WTC11 (cell line): ENCODE measurements at regions not wholly inside any gene's neighbourhood (a gene's known extent, or its start where the extent isn't known, plus 50 kb on each side); places are given as distances from the start of the nearest gene placed in this dataset.

Experiments
- ATAC-seq: fragments of 200-7000 bp; cut with Tn5 transposase; 2 replicates; pipeline ENCODE4 v1.10.0; 2021; ENCODE audit warnings: mild to moderate bottlenecking, moderate library complexity
- CTCF ChIA-PET: fragments of 300-600 bp; sonication (Branson Sonifier 250); formaldehyde crosslinking; loops from one replicate; lab custom pipeline; 2021; ENCODE audit warnings: antibody characterized with exemption; lab: Charles Lee
- POLR2A ChIA-PET: fragments of 350-600 bp; sonication (Branson Sonifier 250); formaldehyde crosslinking; loops from one replicate; lab custom pipeline; 2021; ENCODE audit warnings: antibody characterized with exemption; lab: Charles Lee
- DNase-seq: peaks from one replicate; pipeline ENCODE4 v3.0.0; 2021; ENCODE audit warnings: low spot score
- H3K27ac Mint-ChIP-seq: 2 replicates; pipeline ENCODE4 v1.8.0; 2021; ENCODE audit warnings: mixed read lengths
- H3K27me3 Mint-ChIP-seq: 2 replicates; pipeline ENCODE4 v1.8.0; 2021; ENCODE audit warnings: low read depth, mild to moderate bottlenecking, moderate library complexity, mixed read lengths
- H3K36me3 Mint-ChIP-seq: 2 replicates; pipeline ENCODE4 v1.8.0; 2021; ENCODE audit warnings: mixed read lengths
- H3K4me1 Mint-ChIP-seq: 2 replicates; pipeline ENCODE4 v1.8.0; 2022; ENCODE audit warnings: mixed read lengths
- H3K4me3 Mint-ChIP-seq: 2 replicates; pipeline ENCODE4 v1.8.0; 2021; ENCODE audit warnings: mild to moderate bottlenecking, moderate library complexity, mixed read lengths
- H3K9me3 Mint-ChIP-seq: 2 replicates; pipeline ENCODE4 v1.8.0; 2021; ENCODE audit warnings: mixed read lengths
- AR ChIP-seq: fragments of 250-450 bp; sonication (Bioruptor Pico); IDR thresholded peaks from 2 replicates; pipeline ENCODE4 v1.9.0; 2021; ENCODE audit warnings: mild to moderate bottlenecking
- HMGA2 ChIP-seq: fragments of 250-450 bp; sonication (Bioruptor Pico); IDR thresholded peaks from 2 replicates; pipeline ENCODE4 v1.4.0; 2021; ENCODE audit warnings: mild to moderate bottlenecking, moderate library complexity
- HMGXB4 ChIP-seq: sonication (generic); formaldehyde crosslinking; IDR thresholded peaks from 2 replicates; pipeline ENCODE4 v1.8.1; 2023; ENCODE audit warnings: mild to moderate bottlenecking, moderate library complexity, missing genetic modification reagents
- MLX ChIP-seq: sonication (generic); formaldehyde crosslinking; IDR thresholded peaks from 2 replicates; pipeline ENCODE4 v1.8.1; 2023; ENCODE audit warnings: mild to moderate bottlenecking, missing genetic modification reagents, moderate library complexity
- NFATC4 ChIP-seq: fragments of 250-450 bp; sonication (Bioruptor Pico); IDR thresholded peaks from 2 replicates; pipeline ENCODE4 v1.9.0; 2021; ENCODE audit warnings: mild to moderate bottlenecking
- NFYB ChIP-seq: sonication (generic); formaldehyde crosslinking; conservative IDR thresholded peaks from 2 replicates; pipeline ENCODE4 v1.8.0; 2022; ENCODE audit warnings: low read depth, missing genetic modification reagents
- PREB ChIP-seq: sonication (generic); formaldehyde crosslinking; IDR thresholded peaks from 2 replicates; pipeline ENCODE4 v1.8.1; 2022; ENCODE audit warnings: mild to moderate bottlenecking, missing genetic modification reagents, moderate library complexity, borderline replicate concordance
- STAT6 ChIP-seq: sonication (generic); formaldehyde crosslinking; conservative IDR thresholded peaks from 2 replicates; pipeline ENCODE4 v1.8.1; 2023; ENCODE audit warnings: mild to moderate bottlenecking, low read depth, missing genetic modification reagents, moderate library complexity
- ZBTB21 ChIP-seq: sonication (generic); formaldehyde crosslinking; IDR thresholded peaks from 2 replicates; pipeline ENCODE4 v1.8.1; 2023; ENCODE audit warnings: mild to moderate bottlenecking, missing genetic modification reagents, borderline replicate concordance
- ZMAT4 ChIP-seq: fragments of 250-450 bp; sonication (Bioruptor Pico); IDR thresholded peaks from 2 replicates; pipeline ENCODE4 v1.9.0; 2021; ENCODE audit warnings: mild to moderate bottlenecking
- ZNF263 ChIP-seq: sonication (generic); formaldehyde crosslinking; IDR thresholded peaks from 2 replicates; pipeline ENCODE4 v1.8.1; 2022; ENCODE audit warnings: low read depth, mild to moderate bottlenecking, moderate library complexity, missing genetic modification reagents
- ZNF281 ChIP-seq: sonication (generic); formaldehyde crosslinking; IDR thresholded peaks from 2 replicates; pipeline ENCODE4 v1.8.0; 2023; ENCODE audit warnings: mild to moderate bottlenecking, missing genetic modification reagents
- ZNF317 ChIP-seq: sonication (generic); formaldehyde crosslinking; IDR thresholded peaks from 2 replicates; pipeline ENCODE4 v1.8.1; 2023; ENCODE audit warnings: low read depth, mild to moderate bottlenecking, moderate library complexity, missing genetic modification reagents, borderline replicate concordance

GRCh38 chr12:34547276-34547675 is 525.0 kb downstream of the ALG10 start (continued):
- no peak for TF ChIP-seq HMGA2 (CRISPR knock-in tag)

GRCh38 chr12:34591966-34592365 is 569.7 kb downstream of the ALG10 start:
- H3K36me3 Mint-ChIP-seq, result peaks cover 90% of the 10 kb centered on the region
- DNase-seq (no peak), ATAC-seq (no peak)
- peaks cover 94% of the 10 kb centered on the region for H3K9me3 Mint-ChIP-seq
- H3K27ac Mint-ChIP-seq, result no peak overlapping the region
- CTCF ChIA-PET, result no interaction called here
- POLR2A ChIA-PET, result no interaction called here
- H3K27me3 Mint-ChIP-seq, result peaks cover 28% of the 10 kb centered on the region
- TF ChIP-seq HMGXB4 (CRISPR knock-in tag) (no peak), ZNF281 (CRISPR knock-in tag) (no peak), ZBTB21 (no peak), ZNF263 (no peak)
- TF ChIP-seq, all 79 proteins: peak for 0
- Mint-ChIP-seq H3K4me1 (no peaks in the 10 kb centered on the region), H3K4me3 (no peak overlapping the region)

- no peak for DNase-seq
- Mint-ChIP-seq H3K27ac (no peak overlapping the region), H3K36me3 (peaks cover 97% of the 10 kb centered on the region)
- TF ChIP-seq AR (CRISPR knock-in tag) (no peak), ZMAT4 (CRISPR knock-in tag) (no peak), STAT6 (CRISPR knock-in tag) (no peak), MLX (no peak), PREB (CRISPR knock-in tag) (no peak), ZNF317 (CRISPR knock-in tag) (no peak), NFATC4 (CRISPR knock-in tag) (no peak), NFYB (CRISPR knock-in tag) (no peak)
- TF ChIP-seq, all 79 proteins: peak for 0
- Mint-ChIP-seq H3K9me3 (peaks cover 94% of the 10 kb centered on the region), H3K27me3 (peaks cover 25% of the 10 kb centered on the region), H3K4me1 (no peaks in the 10 kb centered on the region), H3K4me3 (no peak overlapping the region)
- ChIA-PET CTCF (no interaction called here), POLR2A (no interaction called here)
- no peak for ATAC-seq
Observed at GRCh38 chr12:34595749-34596733, 573.7 kb downstream of the ALG10 start.
